GM18868 (cell line): ENCODE measurements at regions not wholly inside any gene's neighbourhood (a gene's known extent, or its start where the extent isn't known, plus 50 kb on each side); places are given as distances from the start of the nearest gene placed in this dataset.
"Not testable (repeated sequence)": the region's sequence is repeated elsewhere in the genome, so short reads cannot be mapped to it uniquely, and the experiment has no call there.

Experiments
- ATAC-seq: cut with Tn5 transposase; IDR thresholded peaks from one replicate; pipeline ENCODE4 v1.9.1; 2021; ENCODE audit warnings: mild to moderate bottlenecking, moderate library complexity; ENCODE audit not compliant: unreplicated experiment

- no peak for ATAC-seq
Measured at GRCh38 chr7:52616552-52616951, 418.9 kb upstream of the POM121L12 start.

GRCh38 chr7:52615021-52615695 lies 420.3 kb upstream of the POM121L12 start:
- no peak for ATAC-seq

GRCh38 chr7:52609511-52609910 lies 425.9 kb upstream of the POM121L12 start:
- ATAC-seq: no peak

GRCh38 chr7:52592698-52593097 lies 442.7 kb upstream of the POM121L12 start:
- ATAC-seq: no peak

- no peak for ATAC-seq
Measured at GRCh38 chr7:52586704-52587103, 448.7 kb upstream of the POM121L12 start.

GRCh38 chr7:52584041-52584440 lies 451.4 kb upstream of the POM121L12 start:
- no peak for ATAC-seq

- not testable (repeated sequence) for ATAC-seq
Measured at GRCh38 chr7:52573141-52573540, 462.3 kb upstream of the POM121L12 start.

GRCh38 chr7:52571026-52571425 lies 464.4 kb upstream of the POM121L12 start:
- no peak for ATAC-seq

- ATAC-seq: no peak
Measured at GRCh38 chr7:52569151-52569550, 466.3 kb upstream of the POM121L12 start.

GRCh38 chr7:52565974-52566373 lies 469.5 kb upstream of the POM121L12 start:
- ATAC-seq: no peak

- ATAC-seq: no peak
Measured at GRCh38 chr7:52555805-52556204, 479.6 kb upstream of the POM121L12 start.

- no peak for ATAC-seq
Measured at GRCh38 chr7:52547308-52547910, 488.0 kb upstream of the POM121L12 start.

- ATAC-seq: not testable (repeated sequence)
Measured at GRCh38 chr7:52541198-52541765, 494.2 kb upstream of the POM121L12 start.

GRCh38 chr7:52540041-52540440 lies 495.4 kb upstream of the POM121L12 start:
- ATAC-seq: no peak

- no peak for ATAC-seq
Measured at GRCh38 chr7:52539414-52539813, 496.0 kb upstream of the POM121L12 start.

- ATAC-seq: no peak
Measured at GRCh38 chr7:52537051-52537450, 498.4 kb upstream of the POM121L12 start.

GRCh38 chr7:52525772-52526341 lies 509.6 kb upstream of the POM121L12 start:
- ATAC-seq: no peak

- ATAC-seq: no peak
Measured at GRCh38 chr7:52518869-52519268, 516.6 kb upstream of the POM121L12 start.

GRCh38 chr7:52512656-52513055 lies 522.8 kb upstream of the POM121L12 start:
- ATAC-seq: no peak

GRCh38 chr7:52507546-52508255 lies 527.7 kb upstream of the POM121L12 start:
- no peak for ATAC-seq

- no peak for ATAC-seq
Measured at GRCh38 chr7:52506325-52506724, 529.1 kb upstream of the POM121L12 start.
